ENCODE measurements at regions not wholly inside any gene's neighbourhood (a gene's known extent, or its start where the extent isn't known, plus 50 kb on each side); places are given as distances from the start of the nearest gene placed in this dataset.
"Not testable (repeated sequence)": the region's sequence is repeated elsewhere in the genome, so short reads cannot be mapped to it uniquely, and the experiment has no call there.

DNA sequence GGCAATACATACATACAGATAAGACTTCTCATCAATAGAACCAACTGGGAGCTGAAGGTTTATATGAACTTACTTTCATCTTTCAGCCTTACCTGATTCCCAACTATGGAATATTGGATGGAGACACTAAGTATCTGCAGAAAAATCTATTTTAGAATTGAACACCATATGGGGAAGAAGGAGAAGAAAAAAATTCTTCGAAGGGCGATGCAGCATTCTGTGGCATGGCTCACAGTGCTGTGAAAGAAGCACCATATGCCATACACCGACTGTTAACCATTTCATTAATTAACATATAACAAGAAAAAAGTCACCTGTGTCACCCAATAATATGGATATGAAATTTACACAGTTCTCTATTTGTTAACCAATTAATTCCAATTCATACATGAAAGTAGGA is 1374.4 kb upstream of the MAP3K7 start:
- DNase-seq: no peak

DNA sequence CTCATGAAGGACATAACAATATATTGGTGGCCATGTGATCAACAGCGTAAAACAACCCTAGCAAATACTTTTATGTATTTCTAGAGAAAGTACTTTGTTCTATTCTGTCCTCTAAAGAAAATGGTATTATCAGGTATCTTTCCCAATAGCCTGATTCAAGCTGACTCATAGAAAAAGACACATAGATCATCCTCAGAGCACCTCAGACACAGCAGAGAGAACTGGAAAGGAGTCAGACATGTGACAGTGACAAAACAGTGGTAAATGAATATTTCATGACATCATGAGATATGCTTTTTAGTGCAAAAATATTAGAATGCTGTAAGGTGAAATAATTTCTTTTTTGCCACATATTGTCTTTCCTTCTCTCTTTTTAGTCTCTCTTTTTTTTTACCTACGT is 1355.0 kb upstream of the MAP3K7 start:
- DNase-seq: no peak

DNA sequence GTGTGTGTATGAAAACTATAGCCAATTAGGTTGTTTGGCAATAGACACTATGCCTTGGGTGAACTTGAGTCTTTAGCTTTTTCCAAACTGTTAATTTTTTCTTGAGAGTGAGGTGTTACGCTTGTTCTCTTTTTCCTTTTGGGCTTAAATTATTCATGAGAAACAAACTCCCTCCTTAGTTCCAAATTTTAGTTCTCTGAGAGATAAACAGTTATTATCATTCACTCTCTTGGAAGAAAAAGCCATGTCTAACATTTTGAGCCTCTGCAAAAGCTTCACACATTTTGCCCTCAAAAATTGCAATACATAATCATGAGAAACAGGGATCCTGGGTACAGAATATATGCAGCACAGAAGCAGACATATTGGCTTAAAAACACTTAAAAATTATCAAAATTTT is 1353.9 kb upstream of the MAP3K7 start:
- DNase-seq: no peak

DNA sequence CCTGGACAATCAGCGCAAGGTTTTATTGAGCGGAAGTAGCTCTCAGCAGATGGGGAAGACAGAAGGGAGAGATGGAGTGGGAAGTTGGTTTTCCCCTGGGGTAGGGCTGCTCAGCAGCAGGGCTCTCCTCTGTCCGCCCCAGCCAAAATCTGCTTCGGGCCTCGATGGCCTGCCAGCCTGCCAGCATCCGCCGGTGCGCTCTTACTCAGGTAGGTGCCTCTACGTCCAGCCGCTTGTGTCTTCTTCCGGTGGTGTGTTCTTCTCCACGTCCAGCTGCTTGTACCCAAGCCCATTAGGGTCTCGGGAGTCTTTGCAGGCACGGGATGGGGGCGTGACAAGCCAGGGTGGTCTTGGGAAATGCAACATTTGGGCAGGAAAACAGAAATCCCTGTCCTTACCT is 1340.0 kb upstream of the MAP3K7 start:
- DNase-seq: no peak

DNA sequence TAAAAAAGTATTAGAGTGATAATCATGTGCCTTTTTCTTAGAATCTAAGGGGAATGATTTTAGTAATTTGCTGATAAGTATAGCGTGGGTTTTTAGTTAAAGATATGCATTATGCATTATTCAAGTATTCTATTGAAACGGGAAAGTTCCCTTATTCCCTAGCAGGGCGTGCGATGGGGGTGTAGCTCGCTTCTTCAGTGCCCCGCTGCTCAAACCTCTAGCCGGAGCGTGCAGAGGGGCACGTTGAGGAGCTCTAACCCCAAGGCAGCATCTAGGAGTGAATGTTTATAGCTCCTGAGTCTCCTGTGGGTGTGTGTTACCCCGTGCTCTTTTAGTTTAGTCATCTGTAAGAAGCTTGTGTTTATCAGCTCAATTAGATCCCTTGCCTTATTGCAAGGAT is 1339.5 kb upstream of the MAP3K7 start:
- DNase-seq: no peak

DNA sequence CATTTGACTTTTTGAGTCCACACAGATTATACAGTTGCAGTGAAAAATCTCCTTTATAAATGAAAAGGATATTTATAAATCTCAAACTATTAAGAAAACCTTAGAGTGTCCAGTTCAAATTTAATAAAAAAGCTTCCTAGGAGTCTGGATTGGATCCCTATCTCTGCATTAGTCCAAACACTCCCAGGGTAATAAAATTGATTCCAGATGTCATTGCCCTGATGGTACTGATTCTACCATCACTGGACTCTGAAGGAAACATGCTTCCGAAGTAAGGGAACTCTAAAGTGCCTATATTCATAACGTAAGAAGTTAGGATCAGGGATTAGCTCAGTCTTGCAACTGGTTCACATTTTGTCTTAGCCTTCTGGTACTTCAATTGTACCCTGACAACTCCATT is 1325.1 kb upstream of the MAP3K7 start:
- DNase-seq: no peak

DNA sequence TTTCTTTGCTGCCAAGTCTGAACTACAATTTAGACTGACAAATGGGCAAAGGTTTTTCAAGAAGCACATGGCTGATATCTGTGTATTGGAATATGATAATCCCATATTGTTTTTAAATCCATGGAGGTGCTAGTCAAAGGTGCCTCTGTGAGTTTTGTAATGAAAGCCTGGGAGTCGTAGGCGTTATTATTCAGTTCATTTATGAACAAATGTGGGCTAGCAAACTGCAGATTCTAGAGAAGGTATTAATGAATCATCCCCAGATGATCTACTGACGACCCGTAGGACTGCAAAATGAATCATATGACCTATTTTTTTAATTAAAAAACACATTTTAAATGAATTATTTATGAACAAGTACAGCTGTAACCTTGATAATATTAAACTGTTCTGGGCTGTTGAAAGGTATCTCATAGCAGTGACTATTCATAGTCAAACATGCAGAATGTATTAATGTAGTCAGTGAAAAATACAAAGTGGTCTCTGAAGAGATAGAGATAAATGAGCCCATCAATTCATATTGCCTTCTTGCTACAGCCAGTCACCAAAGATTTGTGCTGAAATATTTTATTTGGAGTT is 1317.8 kb upstream of the MAP3K7 start:
- DNase-seq: no peak

DNA sequence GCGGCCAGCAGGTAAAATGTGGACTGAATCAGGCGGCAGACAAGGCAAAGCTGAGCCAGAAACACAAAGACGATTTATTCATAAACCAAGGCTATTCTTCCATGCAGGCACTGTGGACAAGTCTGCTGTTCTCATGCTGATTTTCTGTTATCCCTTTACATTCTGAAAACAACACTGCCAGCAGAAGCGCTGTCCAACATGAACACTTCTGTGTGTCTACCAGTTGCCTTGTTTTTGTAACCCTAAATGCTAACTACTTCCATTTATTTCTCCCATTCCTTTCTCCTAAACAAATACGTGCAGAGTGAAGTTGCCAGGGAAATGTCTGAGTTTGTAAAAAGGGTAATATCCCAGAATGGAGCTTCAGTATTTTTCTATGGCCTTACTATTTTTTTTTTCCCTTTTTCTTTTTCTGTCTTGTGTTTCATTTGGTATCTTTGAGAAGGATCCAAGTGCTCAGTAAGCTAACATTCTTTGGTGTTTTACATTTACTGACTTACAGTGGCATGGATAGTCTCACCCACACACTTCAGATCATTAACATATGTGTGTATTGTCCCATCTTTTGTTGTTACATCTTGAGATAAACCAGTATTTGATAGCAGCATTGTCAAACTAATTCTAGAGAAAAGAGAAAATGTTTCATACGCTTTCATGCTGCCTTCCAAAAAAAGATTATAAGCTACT is 1308.9 kb upstream of the MAP3K7 start:
- DNase-seq: no peak

DNA sequence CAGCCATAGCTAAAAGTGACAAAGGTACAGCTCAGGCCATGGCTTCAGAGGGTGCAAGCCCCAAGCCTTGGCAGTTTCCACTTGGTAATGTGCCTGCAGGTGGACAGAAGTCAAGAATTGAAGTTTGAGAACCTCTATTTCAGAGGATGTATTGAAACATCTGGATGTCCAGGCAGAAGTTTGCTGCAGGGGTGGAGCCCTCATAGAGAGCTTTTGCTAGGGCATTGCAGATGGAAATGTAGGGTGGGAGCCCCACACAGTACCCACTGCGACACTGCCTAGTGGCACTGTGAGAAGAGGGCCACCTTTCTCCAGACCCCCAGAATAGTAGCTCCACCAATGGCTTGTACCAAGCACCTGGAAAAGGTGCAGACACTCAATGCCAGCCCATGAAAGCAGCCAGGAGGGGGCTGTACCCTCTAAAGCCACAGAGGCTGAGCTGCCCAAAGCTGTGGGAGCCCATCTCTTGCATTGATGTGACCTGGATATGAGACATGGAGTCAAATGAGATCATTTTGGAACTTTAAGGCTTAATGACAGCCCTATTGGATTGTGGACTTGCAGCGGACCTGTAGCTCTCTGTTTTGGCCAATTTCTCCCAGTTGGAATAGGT is 1299.4 kb upstream of the MAP3K7 start:
- DNase-seq: no peak

DNA sequence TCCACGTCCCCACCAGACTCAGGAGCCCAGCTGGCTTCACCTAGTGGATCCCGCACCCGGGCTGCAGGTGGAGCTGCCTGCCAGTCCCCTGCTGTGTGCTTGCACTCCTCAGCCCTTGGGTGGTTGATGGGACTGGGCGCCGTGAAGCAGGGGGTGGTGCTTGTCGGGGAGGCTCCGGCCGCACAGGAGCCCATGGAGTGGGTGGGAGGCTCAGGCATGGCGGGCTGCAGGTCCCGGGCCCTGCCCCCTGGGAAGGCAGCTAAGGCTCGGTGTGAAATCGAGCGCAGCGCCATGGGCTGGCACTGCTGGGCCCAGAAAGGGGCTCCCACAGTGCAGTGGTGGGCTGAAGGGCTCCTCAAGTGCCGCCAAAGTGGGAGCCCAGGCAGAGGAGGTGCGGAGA is 1294.9 kb upstream of the MAP3K7 start:
- DNase-seq: not testable (repeated sequence)

DNA sequence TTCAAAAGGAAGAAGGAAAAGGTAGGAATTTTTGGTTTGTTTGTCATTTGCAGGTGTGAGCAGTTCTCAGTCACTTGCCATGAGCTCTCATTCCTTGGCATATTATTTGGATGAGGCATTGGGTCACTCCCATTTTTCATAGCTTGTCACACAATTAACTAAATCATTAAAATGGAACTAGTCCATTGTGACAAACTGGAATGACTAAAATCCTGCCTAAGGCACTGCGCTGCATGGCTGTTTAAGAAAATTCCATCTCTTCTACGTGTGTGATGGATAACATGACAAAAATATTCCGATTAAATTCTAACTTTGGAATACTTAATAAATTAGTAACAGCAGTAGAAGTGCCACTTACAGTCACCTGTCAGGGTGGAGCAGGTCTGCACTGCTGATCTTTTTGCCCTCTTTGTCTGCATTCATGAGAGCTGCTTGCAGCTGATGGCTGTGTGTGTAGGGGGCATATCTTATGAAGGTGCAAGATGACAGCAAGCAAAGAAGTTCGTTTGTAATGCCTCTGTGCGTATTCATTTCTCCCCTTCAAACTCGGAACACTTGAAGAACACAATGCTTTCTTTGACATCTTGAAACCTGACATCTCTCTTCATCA is 1292.6 kb upstream of the MAP3K7 start:
- peak in 1 of 58 donors; percentile 19 for DNase-seq

DNA sequence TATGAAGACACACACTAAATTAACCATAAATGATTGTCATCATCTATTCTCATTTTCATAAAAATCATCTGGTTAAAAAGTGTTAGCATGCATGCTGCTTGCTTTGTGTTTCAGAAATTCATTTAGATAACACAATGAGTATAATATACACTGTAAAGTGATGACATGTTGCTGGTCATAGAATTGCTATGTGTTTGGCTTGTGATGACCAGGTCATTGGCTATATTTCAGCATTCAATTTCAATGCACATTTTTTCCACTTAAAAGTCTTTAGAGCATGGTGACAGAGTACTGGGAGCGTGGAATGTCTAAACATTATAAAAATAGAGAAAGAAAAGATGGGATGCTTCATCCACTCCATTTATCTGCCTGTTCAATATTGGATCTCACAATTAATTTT is 1291.1 kb upstream of the MAP3K7 start:
- no peak for DNase-seq

DNA sequence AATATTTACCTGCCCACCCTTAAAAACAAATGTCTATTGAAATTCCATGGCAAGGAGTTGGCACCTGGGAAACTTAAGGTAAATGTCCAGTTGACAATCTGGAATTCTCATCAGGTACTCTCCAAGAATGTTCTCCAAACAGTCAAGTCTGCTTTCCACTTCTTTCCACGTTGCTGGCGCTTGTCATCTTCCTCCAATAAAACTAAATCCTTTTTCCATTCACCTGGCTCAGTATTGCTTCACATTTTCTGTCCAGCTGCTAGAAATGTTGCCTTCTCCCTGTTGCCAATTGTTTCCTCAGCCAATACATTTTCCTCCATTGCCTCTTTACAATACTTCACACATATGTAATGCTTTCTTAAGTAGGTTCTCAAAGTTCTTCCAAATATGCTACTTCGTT is 1288.1 kb upstream of the MAP3K7 start:
- DNase-seq: no peak

DNA sequence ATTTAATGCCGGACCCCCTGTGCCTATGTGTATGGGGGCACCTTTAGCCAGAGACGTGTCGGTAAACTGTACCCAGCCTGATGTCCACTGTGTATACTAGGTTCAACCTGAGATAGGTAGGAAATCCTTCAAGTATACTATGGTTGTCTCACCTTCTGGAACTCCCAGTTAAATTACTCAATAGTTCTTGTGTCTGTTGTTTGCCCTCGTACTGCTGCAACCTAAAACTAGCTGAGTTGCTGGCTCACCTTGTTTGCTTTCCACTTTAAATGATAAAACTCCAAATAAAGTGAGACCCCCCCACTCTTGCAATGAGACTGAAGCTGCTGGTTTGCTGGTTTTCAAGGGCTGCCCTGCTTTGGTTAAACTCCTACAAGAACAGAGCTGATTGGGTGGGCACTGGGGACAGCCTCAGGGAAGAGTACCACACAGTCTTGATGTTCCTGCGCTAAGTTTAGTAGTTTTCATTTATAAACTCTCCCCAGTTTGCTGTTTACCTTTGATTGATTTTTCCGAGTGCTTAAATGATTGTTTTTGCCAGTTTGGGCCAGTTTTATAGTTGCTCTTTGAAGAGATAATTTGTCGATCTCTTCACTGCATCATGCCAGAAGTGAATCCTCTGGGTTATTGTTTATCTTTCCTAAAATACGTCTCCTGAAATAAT is 1281.8 kb upstream of the MAP3K7 start:
- no peak for DNase-seq

DNA sequence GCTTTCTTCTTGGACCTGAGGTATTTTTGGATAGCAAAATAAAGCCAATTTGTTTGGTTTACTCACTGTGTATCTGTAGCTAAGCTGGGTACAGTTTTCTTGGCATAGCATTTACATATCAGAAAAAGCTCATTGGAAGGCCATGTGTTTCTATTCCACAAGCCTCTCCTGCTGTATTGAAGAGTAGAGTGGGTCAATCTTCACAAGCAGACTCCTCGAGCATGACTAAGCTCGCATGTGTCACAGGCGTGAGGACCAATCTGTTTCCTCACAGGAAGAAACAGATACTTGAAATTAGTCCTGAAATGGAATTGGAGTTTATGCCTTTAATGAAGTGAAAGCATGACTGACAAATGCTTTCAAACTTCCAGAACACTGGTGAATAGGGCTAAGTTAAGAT is 1279.0 kb upstream of the MAP3K7 start:
- DNase-seq: peak in 1 of 58 donors; percentile 3

DNA sequence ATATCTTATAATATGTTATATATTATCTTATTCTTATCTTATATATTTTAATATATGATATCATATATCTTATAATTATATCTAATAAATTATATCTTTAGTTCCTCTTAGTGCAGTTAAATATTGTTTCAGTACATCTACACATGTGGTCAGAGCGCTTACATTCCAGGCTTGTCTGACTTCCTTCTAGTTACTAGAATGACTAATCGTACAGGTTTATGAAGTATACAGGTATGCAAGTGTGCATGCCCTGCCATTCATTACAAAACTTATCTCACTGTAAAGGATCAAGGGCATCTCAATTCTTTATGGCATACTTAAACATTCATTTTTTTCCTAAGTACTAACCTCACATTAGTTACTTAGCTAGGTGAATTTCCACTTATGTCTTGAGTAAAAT is 1278.0 kb upstream of the MAP3K7 start:
- DNase-seq: no peak

DNA sequence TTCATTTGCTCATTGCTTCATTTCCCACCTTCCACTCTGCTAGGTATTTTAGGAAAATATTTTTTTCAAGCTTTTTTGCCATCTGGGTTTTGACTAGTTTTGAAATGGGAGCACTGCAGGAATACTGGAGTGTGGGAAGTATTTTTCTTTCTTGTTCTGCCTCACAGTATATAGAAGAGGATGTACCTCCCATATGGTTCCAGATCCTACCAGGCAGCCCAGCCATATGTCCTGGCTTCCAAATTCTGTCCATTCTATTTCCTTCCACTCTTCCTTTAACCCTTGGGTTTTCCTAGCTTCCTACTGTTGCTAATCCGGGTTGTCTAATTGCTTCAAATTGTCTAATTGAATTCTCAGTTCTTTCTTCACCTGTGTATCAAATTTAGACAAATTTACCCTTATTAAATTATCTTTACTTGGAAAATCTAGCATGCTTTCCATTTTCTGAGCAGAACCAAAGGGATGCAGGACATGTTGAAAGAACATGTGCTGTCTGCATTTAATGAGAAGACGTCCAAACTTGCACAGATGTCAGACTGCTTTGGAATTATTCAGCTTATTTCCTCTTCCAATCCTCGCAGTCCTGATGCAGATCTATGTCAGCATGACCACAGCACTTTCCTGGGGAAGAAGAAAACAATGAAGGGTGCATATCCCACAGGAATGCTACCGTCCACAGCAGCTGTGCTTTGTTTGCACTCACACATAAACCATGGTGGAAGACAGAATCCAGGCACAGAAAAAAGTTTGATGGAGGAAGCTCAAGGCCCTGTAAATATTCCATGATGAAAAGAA is 1273.9 kb upstream of the MAP3K7 start:
- DNase-seq: peak in 2 of 58 donors; percentile 5 to 14

DNA sequence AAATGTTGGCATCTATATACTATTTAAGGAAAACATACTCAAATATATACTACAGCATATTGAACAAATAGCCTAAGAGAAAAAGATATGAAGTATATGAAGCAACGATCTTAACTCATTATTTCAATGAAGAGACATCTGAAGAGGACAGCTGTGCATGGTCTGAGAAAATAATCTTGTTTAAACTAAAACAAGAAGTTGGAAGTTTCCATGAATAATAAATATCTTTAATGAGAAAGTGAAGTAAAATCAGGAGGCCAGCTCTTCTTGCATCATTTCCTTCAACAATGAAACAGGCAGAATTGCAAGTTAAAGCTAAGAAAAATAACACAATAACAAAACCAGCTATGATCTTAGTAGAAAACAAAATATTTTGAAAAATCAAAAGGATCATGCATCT is 1265.4 kb upstream of the MAP3K7 start:
- DNase-seq: no peak

DNA sequence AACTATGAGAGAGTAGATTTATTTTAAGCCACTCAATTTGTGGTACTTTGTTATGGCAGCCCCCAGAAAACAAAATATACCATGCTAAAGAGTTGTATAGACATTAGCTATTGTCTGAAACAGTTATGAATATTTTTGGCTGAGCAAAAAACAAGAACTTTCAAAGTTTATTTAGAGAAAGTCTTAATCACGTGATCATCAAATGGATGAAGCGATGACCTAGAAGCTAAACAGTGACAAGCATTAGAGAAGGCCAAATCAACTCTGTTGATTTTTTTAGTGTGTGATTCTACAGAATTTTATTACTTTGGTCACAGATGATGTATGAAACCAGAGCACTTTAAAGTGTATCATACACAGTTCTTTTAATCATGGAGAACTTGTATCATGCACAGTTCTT is 1247.9 kb upstream of the MAP3K7 start:
- no peak for DNase-seq

DNA sequence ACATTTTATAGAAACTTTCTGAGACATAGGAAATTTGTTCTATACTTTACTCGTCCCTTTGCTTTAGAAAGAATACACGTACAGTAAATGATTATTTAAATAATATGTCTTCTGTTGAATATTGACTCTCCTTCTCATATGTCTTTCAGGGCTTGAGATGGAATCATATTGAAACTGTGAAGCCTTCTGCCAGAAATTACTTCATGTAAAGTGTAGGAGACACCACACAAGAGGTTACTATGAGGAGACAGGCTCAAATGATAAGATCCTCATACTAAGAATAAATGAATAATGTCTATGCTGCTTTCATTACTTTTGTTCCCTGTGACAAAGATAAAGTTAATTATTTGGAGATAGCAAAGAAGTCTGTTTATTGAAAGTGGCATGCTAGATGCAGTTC is 1240.3 kb upstream of the MAP3K7 start:
- no peak for DNase-seq

DNA sequence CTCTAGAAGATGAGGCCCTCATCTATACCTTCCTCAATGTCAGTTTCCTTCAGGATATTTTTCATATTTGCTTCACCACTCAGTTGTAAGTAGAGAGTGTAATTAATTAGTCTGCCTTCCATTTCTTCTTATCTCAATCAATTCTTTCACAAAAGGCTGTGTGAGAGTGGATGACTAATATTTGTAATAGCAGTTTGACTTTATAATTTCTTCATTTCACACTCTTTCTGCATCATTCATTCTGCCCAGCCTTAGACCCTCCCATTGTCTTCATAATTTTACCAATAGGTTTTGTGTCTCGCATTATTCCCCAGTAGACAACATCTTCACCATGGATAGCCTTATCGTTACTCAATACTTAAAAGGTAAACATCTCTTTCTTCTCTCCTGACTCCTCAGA is 1239.3 kb upstream of the MAP3K7 start:
- no peak for DNase-seq

Measured in anterior cingulate cortex (tissue), 58 donors.